AG04449 (cell line): ENCODE measurements at regions not wholly inside any gene's neighbourhood (a gene's known extent, or its start where the extent isn't known, plus 50 kb on each side); places are given as distances from the start of the nearest gene placed in this dataset.

ENCODE experiments used
- CTCF ChIA-PET: fragments of 350-600 bp; formaldehyde crosslinking; extraction: SDS; loops from one replicate; lab custom pipeline; 2021; ENCODE audit warnings: antibody characterized with exemption; lab: Yijun Ruan, JAX
- POLR2A ChIA-PET: fragments of 400-600, 350-600 bp; formaldehyde crosslinking; extraction: SDS; loops from one replicate; lab custom pipeline; 2020; ENCODE audit warnings: antibody characterized with exemption, inconsistent platforms; lab: Yijun Ruan, JAX
- DNase-seq: peaks from one replicate; pipeline ENCODE4 v3.0.0-alpha.2; 2010; ENCODE audit warnings: low read depth, low spot score
- H3K4me3 ChIP-seq: 2 replicates; pipeline ENCODE4 v1.5.1; 2011; ENCODE audit warnings: low read depth, mild to moderate bottlenecking, control low read depth, low read length
- CTCF ChIP-seq: IDR thresholded peaks from one replicate; pipeline ENCODE4 v1.5.1; 2011; ENCODE audit warnings: mild to moderate bottlenecking, moderate library complexity, low read length, control low read depth, inconsistent platforms; ENCODE audit not compliant: insufficient read depth; ENCODE audit errors: missing control alignments

DNA sequence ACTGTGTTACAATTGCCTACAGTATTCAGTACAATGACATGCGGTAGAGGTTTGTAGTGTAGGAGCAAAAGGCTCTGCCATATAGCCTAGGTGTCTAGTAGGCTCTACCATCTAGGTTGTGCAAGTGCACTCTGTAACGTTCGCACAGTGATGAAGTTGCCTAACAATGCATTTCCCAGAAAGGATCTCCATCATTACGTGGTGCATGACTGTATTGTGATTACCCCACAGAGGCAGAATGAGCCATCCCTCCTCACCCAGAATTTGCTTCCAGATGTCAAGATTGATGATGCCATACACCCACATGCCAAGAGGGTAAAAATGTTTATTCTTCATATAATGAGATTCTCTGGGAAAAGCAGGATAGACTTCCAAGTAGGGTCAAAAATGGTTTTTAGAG is 199.3 kb upstream of the CTTNBP2NL start:
- DNase-seq: no peak
- POLR2A ChIA-PET: no interaction called here
- CTCF ChIA-PET: no interaction called here
- no peak overlapping the region for H3K4me3 ChIP-seq
- no peak for TF ChIP-seq CTCF

DNA sequence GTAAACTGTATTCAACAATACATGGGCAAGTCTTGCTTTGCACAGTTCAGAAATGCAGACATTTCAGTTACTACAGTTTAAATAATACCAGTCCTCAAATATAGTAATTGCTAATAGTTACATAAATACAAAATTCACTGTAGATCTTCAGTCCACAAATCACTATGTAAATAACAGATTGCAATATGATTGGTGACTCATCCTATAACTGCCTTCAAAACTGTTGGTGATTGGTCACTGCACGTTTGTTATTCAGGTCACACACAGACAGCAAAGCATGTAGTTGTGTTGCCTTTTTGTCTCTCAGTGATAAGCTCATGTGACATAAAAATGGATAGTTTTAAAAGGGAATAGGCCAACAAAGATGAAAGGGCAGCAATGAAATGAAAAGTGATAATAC is 186.5 kb upstream of the CTTNBP2NL start:
- no peak for DNase-seq
- POLR2A ChIA-PET: no interaction called here

GRCh38 chr1:112219267-112219666 is 176.7 kb upstream of the CTTNBP2NL start:
- ChIA-PET CTCF (no interaction called here), POLR2A (interaction anchor here (0.6 kb wide), 1 partner anchor 1538 kb away, joined by 5 read pairs; no protein-coding TSS in a partner anchor)
- H3K4me3 ChIP-seq: no peak overlapping the region
- no peak for TF ChIP-seq CTCF
- DNase-seq: no peak

More for the DNA sequence above, 186.5 kb upstream of the CTTNBP2NL start:
- CTCF ChIA-PET: no interaction called here
- TF ChIP-seq CTCF: no peak
- no peak overlapping the region for H3K4me3 ChIP-seq

DNA sequence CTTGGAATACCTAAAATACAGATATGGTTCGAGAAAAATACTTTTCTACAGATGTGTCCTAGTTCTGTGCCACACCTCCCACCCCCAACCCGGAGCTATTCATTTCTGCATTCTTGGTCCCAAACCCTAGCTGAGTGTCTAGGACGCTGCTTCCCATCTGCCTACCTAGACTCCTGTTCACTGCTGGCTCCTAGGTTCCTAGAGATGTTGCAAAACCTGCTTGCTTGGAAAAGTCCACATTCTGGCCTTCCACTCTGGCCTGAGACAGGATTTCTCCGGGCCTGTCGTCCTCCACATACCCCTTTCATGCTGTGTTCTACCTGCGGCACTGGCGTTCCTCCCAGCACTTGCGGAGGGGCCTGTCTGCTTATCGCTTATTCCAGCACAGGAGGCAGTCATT is 165.8 kb upstream of the CTTNBP2NL start:
- POLR2A ChIA-PET: no interaction called here

DNA sequence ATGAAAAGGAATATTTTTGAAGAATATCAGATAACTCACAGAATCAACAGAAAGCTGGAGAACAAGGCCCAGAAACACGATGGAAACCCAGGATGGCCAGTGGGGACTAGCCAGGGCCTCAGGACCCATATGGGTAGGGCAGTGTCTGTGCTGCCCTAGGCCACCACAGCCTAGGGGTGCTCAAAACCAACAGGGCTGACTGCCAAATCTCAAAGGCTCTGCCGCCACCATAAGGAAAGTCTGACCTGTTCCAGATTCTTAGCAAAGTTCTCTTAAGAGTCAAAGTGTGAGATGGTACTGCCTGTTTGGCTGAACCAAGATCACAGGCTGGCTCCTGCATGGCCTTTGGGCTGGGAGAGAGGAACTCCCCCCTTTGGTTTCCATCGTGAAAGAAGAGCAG is 164.7 kb upstream of the CTTNBP2NL start:
- ChIA-PET CTCF (no interaction called here), POLR2A (no interaction called here)
- DNase-seq: no peak
- H3K4me3 ChIP-seq: no peak overlapping the region
- no peak for TF ChIP-seq CTCF

More for the DNA sequence above, 165.8 kb upstream of the CTTNBP2NL start:
- TF ChIP-seq CTCF: no peak
- CTCF ChIA-PET: no interaction called here
- DNase-seq: no peak
- no peak overlapping the region for H3K4me3 ChIP-seq

DNA sequence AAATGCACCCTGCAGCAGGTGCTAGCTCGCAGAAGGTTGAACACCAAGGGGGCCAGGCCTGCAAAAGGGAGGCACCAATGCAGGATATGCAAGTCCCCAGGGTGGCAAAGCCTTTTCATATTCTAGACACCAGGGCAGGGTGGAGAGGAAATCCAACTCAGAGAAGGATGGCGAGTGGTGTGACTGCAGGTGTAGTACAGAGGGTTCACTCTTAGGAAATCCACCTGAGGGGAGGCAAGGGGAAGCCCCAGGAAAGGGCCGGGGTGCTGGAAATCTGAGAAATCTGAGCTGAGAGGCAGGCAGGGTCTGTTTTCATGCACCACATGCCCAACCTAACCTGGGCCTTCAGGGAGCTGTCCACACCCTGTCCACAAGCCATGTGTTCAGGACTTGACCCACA is 163.2 kb upstream of the CTTNBP2NL start:
- no peak overlapping the region for H3K4me3 ChIP-seq
- DNase-seq: no peak
- ChIA-PET CTCF (no interaction called here), POLR2A (no interaction called here)
- TF ChIP-seq CTCF: no peak
